OCI-LY7 (cell line): ENCODE measurements at regions not wholly inside any gene's neighbourhood (a gene's known extent, or its start where the extent isn't known, plus 50 kb on each side); places are given as distances from the start of the nearest gene placed in this dataset.

ENCODE experiments used
- CTCF ChIP-seq: fragments of 200-600 bp; sonication (generic); conservative IDR thresholded peaks from 2 replicates; pipeline ENCODE4 v1.5.1; 2014; ENCODE audit warnings: mild to moderate bottlenecking, antibody characterized with exemption, low read length, moderate library complexity, mixed read lengths
- EZH2phosphoT487 ChIP-seq: fragments of 200-600 bp; sonication (generic); IDR thresholded peaks from 2 replicates; pipeline ENCODE4 v1.6.1; 2018; ENCODE audit warnings: low read depth, borderline replicate concordance, mild to moderate bottlenecking, mixed run types, antibody characterized with exemption, low read length, moderate library complexity, mixed read lengths

- TF ChIP-seq CTCF, result no peak
- no peak for TF ChIP-seq EZH2phosphoT487
Measured at GRCh38 chr2:52571380-52572347, 1195.9 kb upstream of the CHAC2 start.
